Body of pancreas (tissue), 4 donors: ENCODE measurements at regions not wholly inside any gene's neighbourhood (a gene's known extent, or its start where the extent isn't known, plus 50 kb on each side); places are given as distances from the start of the nearest gene placed in this dataset.

Experiments used
- ATAC-seq: fragments of 150-250 bp; one replicate; pipeline ENCODE4 v1.9.1; 2016
- DNase-seq, 4 donors: peaks; one replicate each; pipeline ENCODE4 v3.0.0-alpha.2; 2019
- H3K27ac ChIP-seq, 4 donors: fragments of 200-600 bp; sonication (generic); 1 replicate in 3 of 4; 2 replicates in 1 of 4; pipeline versions ENCODE4 v1.5.1 to v1.6.1; 2016 to 2019; ENCODE audit warnings: mild to moderate bottlenecking in 1 of 4, mixed read lengths in 1 of 4, moderate library complexity in 1 of 4
- H3K27me3 ChIP-seq, 2 donors: fragments of 200-600 bp; sonication (generic); one replicate each; pipeline ENCODE4 v1.6.0; 2016; ENCODE audit warnings: mild to moderate bottlenecking in 1 of 2
- H3K36me3 ChIP-seq, 2 donors: fragments of 200-600 bp; sonication (generic); replicated peaks in 1 of 2; 2 replicates each; pipeline ENCODE4 v1.5.1; 2016; ENCODE audit warnings: low read depth in 2 of 2; ENCODE audit not compliant: insufficient read depth in 1 of 2
- H3K4me1 ChIP-seq: fragments of 200-600 bp; sonication (generic); one replicate; pipeline ENCODE4 v1.6.0; 2016
- H3K4me3 ChIP-seq, 2 donors: fragments of 200-600 bp; sonication (generic); 1 replicate in 1 of 2; 2 replicates in 1 of 2; pipeline ENCODE4 v1.5.1; 2016 to 2019
- H3K9me3 ChIP-seq, 3 donors: fragments of 200-600 bp; sonication (generic); 1 replicate in 2 of 3; 2 replicates in 1 of 3; pipeline ENCODE4 v1.5.1; 2016
- CTCF ChIP-seq, 7 experiments: fragments of 450-650 bp in 4 of 7; fragments of 200-600 bp in 3 of 7; sonication (generic) in 3 of 7; IDR thresholded peaks; one replicate each; pipeline ENCODE4 v1.5.1; 2016 to 2019; ENCODE audit warnings: antibody characterized with exemption in 7 of 7
- POLR2A ChIP-seq, 3 donors: fragments of 450-650 bp; IDR thresholded peaks; one replicate each; pipeline ENCODE4 v1.6.1; 2016; ENCODE audit warnings: antibody characterized with exemption in 3 of 3, mild to moderate bottlenecking in 2 of 3
- WGBS, 2 donors: methylation state at CpG; one replicate each; pipeline ENCODE4 v1.1.5; 2017; 5-methylcytosine and 5-hydroxymethylcytosine counted together
- intact Hi-C: fragments of 100-400 bp; cut with DNase I; formaldehyde crosslinking; loops from one replicate; pipeline ENCODE4 v1.15.1; 2023

- H3K27ac ChIP-seq: no peak overlapping the region
- DNase-seq: no peak
- no peak overlapping the region for H3K4me3 ChIP-seq
- WGBS, 2 donors: 50 to 52% methylated on average over 6 of the region's 6 CpGs
- TF ChIP-seq POLR2A (IDR thresholded peaks at IDR 0.05) (no peak), CTCF (IDR thresholded peaks at IDR 0.05) (no peak)
- intact Hi-C loops: no loop called here
- no peak for ATAC-seq
- peaks cover 4% of the 10 kb centered on the region for H3K4me1 ChIP-seq
- H3K9me3 ChIP-seq: no peaks in the 10 kb centered on the region
- H3K36me3 ChIP-seq: no peaks in the 10 kb centered on the region
- no peaks in the 10 kb centered on the region for H3K27me3 ChIP-seq
Measured at GRCh38 chr20:52785679-52786078, 186.5 kb upstream of the TSHZ2 start.

GRCh38 chr20:52783769-52784168, 188.4 kb upstream of the TSHZ2 start:
- no peaks in the 10 kb centered on the region for H3K9me3 ChIP-seq
- no peak overlapping the region for H3K27ac ChIP-seq
- H3K4me3 ChIP-seq: no peak overlapping the region
- intact Hi-C loops: no loop called here
- 58% methylated on average over 2 of the region's 2 CpGs for WGBS, 2 donors
- peak in 1 of 7 experiments; percentile 6 for TF ChIP-seq CTCF (IDR thresholded peaks at IDR 0.05)
- no peak for TF ChIP-seq POLR2A (IDR thresholded peaks at IDR 0.05)
- DNase-seq (no peak), ATAC-seq (no peak)
- no peaks in the 10 kb centered on the region for H3K36me3 ChIP-seq
- H3K27me3 ChIP-seq: no peaks in the 10 kb centered on the region
- no peaks in the 10 kb centered on the region for H3K4me1 ChIP-seq

GRCh38 chr20:52780462-52780861, 191.7 kb upstream of the TSHZ2 start:
- no peak for TF ChIP-seq CTCF (IDR thresholded peaks at IDR 0.05)
- TF ChIP-seq POLR2A (IDR thresholded peaks at IDR 0.05): no peak
- H3K4me1 ChIP-seq: no peaks in the 10 kb centered on the region
- no peak for ATAC-seq
- H3K27me3 ChIP-seq: no peaks in the 10 kb centered on the region
- DNase-seq: no peak
- H3K4me3 ChIP-seq: no peak overlapping the region
- no peaks in the 10 kb centered on the region for H3K36me3 ChIP-seq
- H3K27ac ChIP-seq: no peak overlapping the region
- intact Hi-C loops: no loop called here
- WGBS, 2 donors: 38 to 44% methylated on average over 2 of the region's 2 CpGs
- H3K9me3 ChIP-seq: no peaks in the 10 kb centered on the region

GRCh38 chr20:52779125-52779524, 193.0 kb upstream of the TSHZ2 start:
- H3K4me1 ChIP-seq: no peaks in the 10 kb centered on the region
- H3K9me3 ChIP-seq: no peaks in the 10 kb centered on the region
- DNase-seq (no peak), ATAC-seq (no peak)
- H3K36me3 ChIP-seq: no peaks in the 10 kb centered on the region
- no peaks in the 10 kb centered on the region for H3K27me3 ChIP-seq
- 72 to 85% methylated on average over 3 of the region's 3 CpGs for WGBS, 2 donors
- H3K27ac ChIP-seq: no peak overlapping the region
- TF ChIP-seq POLR2A (IDR thresholded peaks at IDR 0.05): no peak
- TF ChIP-seq CTCF (IDR thresholded peaks at IDR 0.05): no peak
- H3K4me3 ChIP-seq: no peak overlapping the region
- intact Hi-C loops: no loop called here

GRCh38 chr20:52777171-52777570, 195.0 kb upstream of the TSHZ2 start:
- Histone ChIP-seq H3K36me3 (no peaks in the 10 kb centered on the region), H3K4me3 (no peak overlapping the region), H3K9me3 (no peaks in the 10 kb centered on the region), H3K27ac (no peak overlapping the region), H3K4me1 (no peaks in the 10 kb centered on the region), H3K27me3 (no peaks in the 10 kb centered on the region)
- TF ChIP-seq POLR2A (IDR thresholded peaks at IDR 0.05) (no peak), CTCF (IDR thresholded peaks at IDR 0.05) (no peak)
- no peak for DNase-seq
- no peak for ATAC-seq
- WGBS, 2 donors: 79 to 90% methylated on average over 4 of the region's 4 CpGs
- intact Hi-C loops: no loop called here
